A549 (cell line): ENCODE measurements at regions not wholly inside any gene's neighbourhood (a gene's known extent, or its start where the extent isn't known, plus 50 kb on each side); places are given as distances from the start of the nearest gene placed in this dataset.

Experiments used
- CBX2 ChIP-seq: fragments of 200-600 bp; sonication (generic); IDR thresholded peaks from 2 replicates; pipeline ENCODE4 v1.6.1; 2016; ENCODE audit warnings: low read depth, mild to moderate bottlenecking, borderline replicate concordance
- CEBPB ChIP-seq, 2 experiments: fragments of >200 bp in 1 of 2; sonication (Bioruptor Twin) in 1 of 2; formaldehyde crosslinking in 1 of 2; IDR thresholded peaks; 2 replicates each; pipeline ENCODE4 v1.6.1; 2012 to 2016
- CTCF ChIP-seq: fragments of >200 bp; sonication (Bioruptor Twin); formaldehyde crosslinking; IDR thresholded peaks from 3 replicates; pipeline ENCODE4 v1.5.1; 2016
- ELK1 ChIP-seq: fragments of 150-350 bp; IDR thresholded peaks from 2 replicates; pipeline ENCODE4 v1.6.1; 2014; ENCODE audit warnings: low read depth, mild to moderate bottlenecking, low read length
- EP300 ChIP-seq, 2 experiments: fragments of >200 bp; sonication (Bioruptor Twin); formaldehyde crosslinking; IDR thresholded peaks; 2 replicates in 1 of 2; 3 replicates in 1 of 2; pipeline ENCODE4 v1.6.1; 2016 to 2017
- ESRRA ChIP-seq: fragments of 150-350 bp; IDR thresholded peaks from 2 replicates; pipeline ENCODE4 v1.6.1; 2014; ENCODE audit warnings: mild to moderate bottlenecking, low read length, borderline replicate concordance
- GATA3 ChIP-seq: IDR thresholded peaks from 2 replicates; pipeline ENCODE4 v1.6.1; 2012; ENCODE audit warnings: borderline replicate concordance
- JUNB ChIP-seq: fragments of >200 bp; sonication (Bioruptor Twin); formaldehyde crosslinking; IDR thresholded peaks from 2 replicates; pipeline ENCODE4 v1.6.1; 2016
- KDM1A ChIP-seq: fragments of 200-600 bp; sonication (generic); IDR thresholded peaks from 2 replicates; pipeline ENCODE4 v1.6.1; 2016; ENCODE audit warnings: low read depth, mild to moderate bottlenecking
- MAFK ChIP-seq: fragments of 450-650 bp; IDR thresholded peaks from 2 replicates; pipeline ENCODE4 v1.6.1; 2014; ENCODE audit not compliant: partially characterized antibody
- POLR2A ChIP-seq: IDR thresholded peaks from 2 replicates; pipeline ENCODE4 v1.6.1; 2012; ENCODE audit warnings: mild to moderate bottlenecking, low read length
- RCOR1 ChIP-seq: fragments of 150-350 bp; IDR thresholded peaks from 2 replicates; pipeline ENCODE4 v1.6.1; 2014; ENCODE audit warnings: antibody characterized with exemption, low read length, low read depth
- ZFP36 ChIP-seq: fragments of 450-650 bp; IDR thresholded peaks from 2 replicates; pipeline ENCODE4 v1.6.1; 2014; ENCODE audit warnings: borderline replicate concordance; ENCODE audit not compliant: partially characterized antibody

- TF ChIP-seq CTCF (no peak), MAFK (no peak), CBX2 (no peak), JUNB (no peak), EP300 (IDR thresholded peaks at IDR 0.05) (no peak), POLR2A (no peak), RCOR1 (no peak), ELK1 (no peak), CEBPB (IDR thresholded peaks at IDR 0.05) (no peak), GATA3 (no peak), ZFP36 (no peak), KDM1A (no peak), ESRRA (no peak)
These were observed 215.4 kb upstream of the TMEM196 start for GRCh38 chr7:19988860-19989259.
